ENCODE measurements at regions not wholly inside any gene's neighbourhood (a gene's known extent, or its start where the extent isn't known, plus 50 kb on each side); places are given as distances from the start of the nearest gene placed in this dataset.

DNA sequence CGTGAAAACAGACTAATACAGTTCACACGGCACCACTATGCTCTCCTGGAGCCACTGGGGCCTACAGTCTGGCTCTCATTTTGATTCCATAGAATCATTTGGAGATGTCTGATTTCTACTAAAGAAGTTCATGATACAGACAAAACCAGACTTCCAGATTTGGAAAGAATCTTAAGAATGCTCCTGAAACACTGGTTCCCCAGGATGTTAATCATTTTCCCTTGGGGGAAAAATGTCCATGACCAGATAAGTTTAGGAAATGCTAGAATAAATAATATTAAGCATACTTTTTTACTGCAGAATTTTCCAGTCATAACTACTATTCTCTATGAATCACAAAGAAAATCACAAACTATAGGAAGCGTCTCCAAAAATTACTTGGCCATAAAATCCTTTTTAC is 63.0 kb upstream of the RGS7 start:
- Histone ChIP-seq H3K4me1 (ENCODE audit: control insufficient read depth, insufficient read depth, low read length) (peaks cover 26% of the 10 kb centered on the region), H3K36me3 (ENCODE audit: insufficient read depth, low read length) (no peaks in the 10 kb centered on the region), H3K27me3 (ENCODE audit: control insufficient read depth, insufficient read depth, low read length) (no peaks in the 10 kb centered on the region), H3K4me2 (ENCODE audit: low read length) (no peak overlapping the region), H3K4me3 (ENCODE audit: low read length) (no peak overlapping the region), H3K9ac (ENCODE audit: low read depth, low read length) (no peak overlapping the region), H3K9me3 (replicated peaks; ENCODE audit: low read length) (no peaks in the 10 kb centered on the region)

DNA sequence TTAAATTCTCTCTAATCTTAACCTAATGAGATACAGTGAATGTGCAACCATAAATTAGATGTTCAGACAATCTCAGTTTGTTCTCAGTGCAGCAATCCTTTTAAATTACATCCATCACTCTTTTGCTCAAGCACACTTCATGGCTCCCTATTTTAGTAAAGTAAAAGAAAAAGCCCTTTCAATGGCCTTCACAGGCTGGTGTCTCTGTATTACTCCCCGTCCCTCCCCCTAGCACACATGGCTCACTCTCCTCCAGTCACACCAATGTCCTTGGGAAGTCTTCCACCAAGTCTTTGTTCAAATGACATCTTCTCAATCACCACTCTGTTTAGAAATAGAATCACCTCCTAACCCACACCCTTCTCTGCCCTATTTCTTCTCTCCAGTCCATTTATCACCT is 60.3 kb upstream of the RGS7 start:
- no peaks in the 10 kb centered on the region for H3K9me3 ChIP-seq (replicated peaks; ENCODE audit: low read length)
- H3K4me1 ChIP-seq (ENCODE audit: control insufficient read depth, insufficient read depth, low read length): peaks cover 20% of the 10 kb centered on the region
- H3K36me3 ChIP-seq (ENCODE audit: insufficient read depth, low read length): no peaks in the 10 kb centered on the region
- H3K27me3 ChIP-seq (ENCODE audit: control insufficient read depth, insufficient read depth, low read length): no peaks in the 10 kb centered on the region
- H3K9ac ChIP-seq (ENCODE audit: low read depth, low read length): no peak overlapping the region
- H3K4me3 ChIP-seq (ENCODE audit: low read length): no peak overlapping the region
- H3K4me2 ChIP-seq (ENCODE audit: low read length): no peak overlapping the region

DNA sequence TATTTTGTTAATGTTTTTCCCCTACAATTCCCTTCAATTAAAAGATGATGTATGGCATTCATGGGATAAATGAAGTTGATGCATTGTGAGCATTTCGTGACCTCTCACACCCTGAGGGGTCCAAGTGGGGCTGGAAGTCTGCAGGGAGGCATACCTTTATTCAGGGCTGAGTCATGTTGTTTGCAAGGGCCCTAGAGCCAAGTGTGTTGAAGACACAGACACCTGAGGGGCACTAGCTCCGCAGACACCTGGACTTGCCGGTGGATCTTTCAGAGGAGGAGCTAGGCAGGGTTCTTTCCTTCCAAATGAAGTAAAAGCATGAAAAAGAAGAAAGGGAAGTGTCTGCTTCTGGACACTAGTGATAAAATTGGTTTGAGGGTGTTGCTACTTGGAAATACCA is 57.0 kb upstream of the RGS7 start:
- H3K36me3 ChIP-seq (ENCODE audit: insufficient read depth, low read length): no peaks in the 10 kb centered on the region
- H3K4me3 ChIP-seq (ENCODE audit: low read length): no peak overlapping the region
- H3K27me3 ChIP-seq (ENCODE audit: control insufficient read depth, insufficient read depth, low read length): no peaks in the 10 kb centered on the region
- H3K9ac ChIP-seq (ENCODE audit: low read depth, low read length): no peak overlapping the region
- peak overlapping the region; percentile 39 for H3K4me2 ChIP-seq (ENCODE audit: low read length)
- H3K4me1 ChIP-seq (ENCODE audit: control insufficient read depth, insufficient read depth, low read length): peaks cover 24% of the 10 kb centered on the region
- H3K9me3 ChIP-seq (replicated peaks; ENCODE audit: low read length): no peaks in the 10 kb centered on the region

DNA sequence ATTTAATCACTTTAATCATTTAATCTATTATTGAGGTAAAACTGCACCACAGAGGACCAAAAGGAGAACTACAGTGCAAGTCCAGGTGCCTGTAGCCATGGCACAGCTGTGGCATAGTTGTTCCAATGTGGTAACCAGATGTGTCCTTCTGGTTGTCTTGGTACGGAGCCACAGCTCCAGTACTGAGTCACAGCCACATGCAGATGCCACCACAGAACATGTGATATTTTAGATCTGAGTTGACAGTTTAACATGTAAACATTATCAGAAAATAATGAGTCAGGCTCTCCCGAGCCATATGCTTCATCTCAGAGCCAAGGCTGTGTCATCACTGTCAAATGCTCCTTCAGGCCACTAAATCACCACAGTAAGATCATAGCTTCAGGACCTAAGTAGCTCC is 56.4 kb upstream of the RGS7 start:
- H3K4me3 ChIP-seq (ENCODE audit: low read length): no peak overlapping the region
- H3K36me3 ChIP-seq (ENCODE audit: insufficient read depth, low read length): no peaks in the 10 kb centered on the region
- H3K9ac ChIP-seq (ENCODE audit: low read depth, low read length): no peak overlapping the region
- H3K27me3 ChIP-seq (ENCODE audit: control insufficient read depth, insufficient read depth, low read length): no peaks in the 10 kb centered on the region
- peak overlapping the region; percentile 39 for H3K4me2 ChIP-seq (ENCODE audit: low read length)
- peaks cover 24% of the 10 kb centered on the region for H3K4me1 ChIP-seq (ENCODE audit: control insufficient read depth, insufficient read depth, low read length)
- H3K9me3 ChIP-seq (replicated peaks; ENCODE audit: low read length): no peaks in the 10 kb centered on the region

DNA sequence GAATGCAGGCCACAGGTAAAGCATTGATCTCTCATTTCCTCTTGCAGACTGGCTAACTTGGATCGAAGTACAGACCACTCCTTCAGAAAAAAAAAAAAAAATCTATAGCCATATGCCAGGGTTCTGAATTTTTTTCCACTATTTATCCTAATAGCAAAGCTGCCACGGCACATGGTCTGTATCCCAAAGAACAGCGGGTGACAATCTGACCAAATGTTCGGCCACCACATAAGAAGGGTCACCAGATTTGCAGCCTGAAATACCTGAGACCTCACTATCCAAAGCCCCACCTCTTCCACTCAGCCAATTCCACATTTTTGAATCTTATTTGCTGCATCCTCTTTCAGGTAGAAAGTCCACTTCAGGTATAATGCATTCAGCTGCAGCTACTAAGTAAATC is 55.6 kb upstream of the RGS7 start:
- no peak overlapping the region for H3K4me3 ChIP-seq (ENCODE audit: low read length)
- no peak overlapping the region for H3K9ac ChIP-seq (ENCODE audit: low read depth, low read length)
- no peaks in the 10 kb centered on the region for H3K9me3 ChIP-seq (replicated peaks; ENCODE audit: low read length)
- no peaks in the 10 kb centered on the region for H3K27me3 ChIP-seq (ENCODE audit: control insufficient read depth, insufficient read depth, low read length)
- peaks cover 24% of the 10 kb centered on the region for H3K4me1 ChIP-seq (ENCODE audit: control insufficient read depth, insufficient read depth, low read length)
- H3K4me2 ChIP-seq (ENCODE audit: low read length): no peak overlapping the region
- no peaks in the 10 kb centered on the region for H3K36me3 ChIP-seq (ENCODE audit: insufficient read depth, low read length)

DNA sequence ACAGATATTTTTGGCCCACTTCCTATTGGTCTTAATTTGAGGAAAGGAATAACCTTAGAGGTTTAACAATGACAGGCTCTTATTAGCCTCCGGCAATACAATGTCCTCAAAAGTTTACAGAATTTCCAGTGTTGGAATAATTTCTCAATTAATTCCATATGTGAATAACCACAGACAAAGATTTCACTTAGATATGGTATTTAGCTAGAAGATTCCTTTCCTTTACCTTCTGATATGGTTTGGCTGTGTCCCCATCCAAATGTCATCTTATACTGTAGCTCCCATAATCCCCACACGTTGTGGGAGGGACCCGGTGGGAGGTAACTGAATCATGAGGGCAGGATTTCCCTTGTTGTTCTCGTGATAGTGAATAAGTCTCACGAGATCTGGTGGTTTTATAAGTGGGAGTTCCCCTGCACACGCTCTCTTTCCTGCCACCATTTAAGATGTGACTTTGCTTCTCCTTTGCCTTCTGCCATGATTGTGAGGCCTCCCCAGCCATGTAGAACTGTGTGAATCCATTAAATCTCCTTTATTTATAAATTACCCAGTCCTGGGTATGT is 54.9 kb upstream of the RGS7 start:
- H3K9me3 ChIP-seq (replicated peaks; ENCODE audit: low read length): no peaks in the 10 kb centered on the region
- no peaks in the 10 kb centered on the region for H3K27me3 ChIP-seq (ENCODE audit: control insufficient read depth, insufficient read depth, low read length)
- no peaks in the 10 kb centered on the region for H3K36me3 ChIP-seq (ENCODE audit: insufficient read depth, low read length)
- no peak overlapping the region for H3K4me2 ChIP-seq (ENCODE audit: low read length)
- H3K4me1 ChIP-seq (ENCODE audit: control insufficient read depth, insufficient read depth, low read length): peaks cover 24% of the 10 kb centered on the region
- H3K9ac ChIP-seq (ENCODE audit: low read depth, low read length): no peak overlapping the region
- no peak overlapping the region for H3K4me3 ChIP-seq (ENCODE audit: low read length)

DNA sequence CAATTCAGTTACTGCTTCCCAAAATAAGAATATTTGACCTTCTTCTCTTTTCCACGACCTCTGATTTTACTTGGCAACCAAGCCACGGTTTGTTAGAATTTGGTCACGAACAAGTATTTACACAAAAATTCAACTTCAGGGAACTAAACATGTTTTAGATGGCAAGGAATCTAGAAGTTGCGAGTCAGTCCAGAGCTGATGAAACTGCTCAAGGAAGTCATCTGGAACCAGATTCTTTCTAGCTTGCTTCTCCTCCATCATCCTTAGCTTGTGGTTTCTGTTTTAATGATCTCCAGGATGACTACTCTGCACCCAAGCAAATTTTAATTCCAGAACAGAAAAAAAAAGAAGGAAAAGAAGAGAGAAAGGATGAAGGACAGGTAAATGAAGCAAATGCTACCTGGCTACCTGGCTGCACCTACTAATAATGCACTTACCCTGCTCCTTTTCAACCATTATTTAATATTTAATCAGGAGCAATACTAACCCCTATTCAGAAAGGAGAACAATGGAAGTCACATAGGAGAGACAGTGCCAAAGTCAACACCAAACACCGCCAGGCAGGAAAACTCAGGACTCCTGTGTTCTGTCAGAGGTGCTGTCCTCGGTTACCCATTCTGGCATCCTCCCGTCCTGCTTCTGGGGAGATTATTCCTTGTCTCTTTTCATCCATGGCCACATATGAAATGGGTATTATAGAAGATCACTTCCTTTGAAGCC is 54.2 kb upstream of the RGS7 start:
- Histone ChIP-seq H3K4me1 (ENCODE audit: control insufficient read depth, insufficient read depth, low read length) (peaks cover 24% of the 10 kb centered on the region), H3K27me3 (ENCODE audit: control insufficient read depth, insufficient read depth, low read length) (no peaks in the 10 kb centered on the region), H3K9ac (ENCODE audit: low read depth, low read length) (no peak overlapping the region), H3K4me3 (ENCODE audit: low read length) (no peak overlapping the region), H3K4me2 (ENCODE audit: low read length) (no peak overlapping the region), H3K36me3 (ENCODE audit: insufficient read depth, low read length) (no peaks in the 10 kb centered on the region), H3K9me3 (replicated peaks; ENCODE audit: low read length) (no peaks in the 10 kb centered on the region)

DNA sequence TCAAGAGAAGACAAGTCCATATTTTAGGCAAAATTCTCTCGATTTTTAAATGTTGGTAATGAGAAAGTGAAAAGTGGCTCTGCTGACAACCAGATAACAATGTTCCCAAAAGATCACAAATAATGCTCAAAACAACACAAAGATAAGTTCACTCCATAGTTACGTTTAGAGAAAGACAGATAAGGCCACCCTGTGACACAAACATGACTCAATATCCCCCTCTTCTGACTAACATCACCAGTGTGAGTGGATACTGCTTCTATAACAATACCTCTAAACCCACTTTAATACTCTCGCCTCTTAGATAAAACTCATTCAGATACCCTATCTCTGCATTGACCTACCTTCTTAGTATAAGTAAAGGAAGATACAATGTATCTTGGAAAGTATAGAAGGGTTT is 51.2 kb upstream of the RGS7 start:
- Histone ChIP-seq H3K4me1 (ENCODE audit: control insufficient read depth, insufficient read depth, low read length) (peaks cover 13% of the 10 kb centered on the region), H3K4me2 (ENCODE audit: low read length) (no peak overlapping the region), H3K9ac (ENCODE audit: low read depth, low read length) (no peak overlapping the region), H3K9me3 (replicated peaks; ENCODE audit: low read length) (no peaks in the 10 kb centered on the region), H3K36me3 (ENCODE audit: insufficient read depth, low read length) (no peaks in the 10 kb centered on the region), H3K27me3 (ENCODE audit: control insufficient read depth, insufficient read depth, low read length) (no peaks in the 10 kb centered on the region), H3K4me3 (ENCODE audit: low read length) (no peak overlapping the region)
